ENCODE measurements at regions not wholly inside any gene's neighbourhood (a gene's known extent, or its start where the extent isn't known, plus 50 kb on each side); places are given as distances from the start of the nearest gene placed in this dataset.

- no peak for TF ChIP-seq CTCF (IDR thresholded peaks at IDR 0.05)
- TF ChIP-seq TEAD4 (IDR thresholded peaks at IDR 0.05; ENCODE audit: borderline replicate concordance, insufficient read depth), result no peak
Measured at GRCh38 chr10:125407000-125407502, 246.7 kb upstream of the CTBP2 start.

Measured in SK-N-SH (cell line).